HT1080 (cell line): ENCODE measurements at regions not wholly inside any gene's neighbourhood (a gene's known extent, or its start where the extent isn't known, plus 50 kb on each side); places are given as distances from the start of the nearest gene placed in this dataset.

ENCODE experiments used
- DNase-seq: peaks from one replicate; pipeline ENCODE4 v3.0.0-alpha.2; 2015; ENCODE audit warnings: low read depth

- no peak for DNase-seq
Observed at GRCh38 chr17:77468897-77469296, 328.1 kb downstream of the SEC14L1 start.

GRCh38 chr17:77470330-77470786, 329.6 kb downstream of the SEC14L1 start:
- no peak for DNase-seq

- peak; percentile 69 for DNase-seq
Observed at GRCh38 chr17:77470800-77471733, 330.3 kb downstream of the SEC14L1 start.

- no peak for DNase-seq
Observed at GRCh38 chr17:77471984-77472461, 331.3 kb downstream of the SEC14L1 start.

GRCh38 chr17:77472468-77473310, 331.9 kb downstream of the SEC14L1 start:
- no peak for DNase-seq

- DNase-seq, result no peak
Observed at GRCh38 chr17:77473615-77474226, 333.0 kb downstream of the SEC14L1 start.

- no peak for DNase-seq
Observed at GRCh38 chr17:77474292-77474988, 333.7 kb downstream of the SEC14L1 start.

GRCh38 chr17:77475016-77475976, 334.5 kb downstream of the SEC14L1 start:
- DNase-seq, result peak; percentile 53

- no peak for DNase-seq
Observed at GRCh38 chr17:77476006-77476405, 335.2 kb downstream of the SEC14L1 start.

GRCh38 chr17:77476498-77476897, 335.7 kb downstream of the SEC14L1 start:
- DNase-seq, result no peak

- DNase-seq, result peak; percentile 80
Observed at GRCh38 chr17:77476931-77477805, 336.4 kb downstream of the SEC14L1 start.

GRCh38 chr17:77478281-77478680, 337.5 kb downstream of the SEC14L1 start:
- DNase-seq, result no peak

GRCh38 chr17:77478899-77479298, 338.1 kb downstream of the SEC14L1 start:
- DNase-seq, result no peak

- DNase-seq, result no peak
Observed at GRCh38 chr17:77479372-77480198, 338.8 kb downstream of the SEC14L1 start.

GRCh38 chr17:77480199-77480508, 339.4 kb downstream of the SEC14L1 start:
- DNase-seq, result no peak

- no peak for DNase-seq
Observed at GRCh38 chr17:77480509-77481215, 339.9 kb downstream of the SEC14L1 start.
